ENCODE measurements at regions not wholly inside any gene's neighbourhood (a gene's known extent, or its start where the extent isn't known, plus 50 kb on each side); places are given as distances from the start of the nearest gene placed in this dataset.
"Not testable (repeated sequence)": the region's sequence is repeated elsewhere in the genome, so short reads cannot be mapped to it uniquely, and the experiment has no call there.

- DNase-seq, result no peak
Measured at GRCh38 chr18:75723521-75724340, 296.2 kb upstream of the SMIM21 start.

- DNase-seq, result no peak
Measured at GRCh38 chr18:75714766-75715165, 287.3 kb upstream of the SMIM21 start.

DNA sequence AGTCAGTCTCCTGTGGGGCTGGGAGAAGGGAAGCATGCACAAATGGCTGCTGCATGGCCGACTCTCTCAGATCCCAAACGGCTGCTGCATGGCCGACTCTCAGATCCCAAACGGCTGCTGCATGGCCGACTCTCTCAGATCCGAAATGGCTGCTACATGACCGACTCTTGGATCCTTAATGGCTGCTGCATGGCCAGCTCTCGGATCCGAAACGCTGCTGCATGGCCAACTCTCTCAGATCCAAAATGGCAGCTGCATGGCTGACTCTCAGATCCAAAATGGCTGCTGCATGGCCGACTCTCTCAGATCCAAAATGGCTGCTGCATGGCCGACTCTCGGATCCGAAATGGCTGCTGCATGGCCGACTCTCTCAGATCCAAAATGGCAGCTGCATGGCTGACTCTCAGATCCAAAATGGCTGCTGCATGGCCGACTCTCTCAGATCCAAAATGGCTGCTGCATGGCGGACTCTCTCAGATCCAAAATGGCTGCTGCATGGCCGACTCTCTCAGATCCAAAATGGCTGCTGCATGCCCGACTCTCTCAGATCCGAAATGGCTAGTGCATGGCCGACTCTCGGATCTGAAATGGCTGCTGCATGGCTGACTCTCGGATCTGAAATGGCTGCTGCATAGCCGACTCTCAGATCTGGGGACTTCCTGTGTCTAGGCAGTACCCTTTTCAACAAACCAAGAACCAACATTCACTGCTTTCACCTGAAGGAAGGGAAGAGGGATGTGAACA is 284.8 kb upstream of the SMIM21 start:
- not testable (repeated sequence) for DNase-seq

- no peak for DNase-seq
Measured at GRCh38 chr18:75700561-75700960, 273.1 kb upstream of the SMIM21 start.

- DNase-seq, result no peak
Measured at GRCh38 chr18:75698861-75699260, 271.4 kb upstream of the SMIM21 start.

- no peak for DNase-seq
Measured at GRCh38 chr18:75697493-75697892, 270.0 kb upstream of the SMIM21 start.

DNA sequence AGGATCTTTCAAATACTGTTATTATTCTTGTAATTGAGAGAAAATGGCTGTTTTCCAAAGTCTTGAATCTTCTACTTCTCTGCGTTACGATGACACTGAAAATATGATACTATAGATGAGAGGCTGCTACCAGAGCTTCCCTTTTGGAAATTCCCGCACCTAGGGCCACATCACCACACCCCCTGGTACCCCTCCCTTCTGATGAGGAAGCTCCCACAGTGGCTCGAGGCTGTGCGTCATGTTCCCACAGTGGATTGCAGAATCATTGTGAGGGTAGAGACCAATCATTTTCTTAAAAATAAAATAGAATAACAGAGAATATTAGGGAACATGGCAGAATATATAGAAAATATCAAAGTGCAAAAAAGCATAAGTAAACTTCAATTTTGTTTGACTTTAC is 268.9 kb upstream of the SMIM21 start:
- no peak for DNase-seq

DNA sequence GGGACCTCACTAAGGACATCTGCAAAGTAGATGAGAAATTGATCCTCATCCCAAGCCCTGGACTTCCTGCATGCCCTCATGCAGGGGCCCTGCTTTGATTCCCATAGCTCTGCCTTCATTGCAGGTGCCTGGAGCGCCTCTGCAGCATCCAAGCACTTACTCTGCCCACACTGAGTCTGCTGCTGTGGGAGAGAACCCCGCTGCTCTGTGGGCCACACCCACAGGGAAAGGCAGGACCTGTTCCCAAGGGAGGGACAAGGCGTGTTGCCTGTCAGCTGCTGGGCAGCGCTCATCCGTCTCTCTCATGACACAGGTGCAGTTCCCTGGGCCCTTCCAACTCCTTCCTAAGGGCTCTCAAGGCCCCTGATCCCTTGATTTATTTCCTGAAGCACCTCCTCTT is 266.8 kb upstream of the SMIM21 start:
- no peak for DNase-seq

GRCh38 chr18:75691483-75691882 is 264.0 kb upstream of the SMIM21 start:
- no peak for DNase-seq

- DNase-seq, result not testable (repeated sequence)
Measured at GRCh38 chr18:75690283-75690682, 262.8 kb upstream of the SMIM21 start.

GRCh38 chr18:75687626-75688025 is 260.1 kb upstream of the SMIM21 start:
- no peak for DNase-seq

- DNase-seq, result no peak
Measured at GRCh38 chr18:75683426-75683825, 255.9 kb upstream of the SMIM21 start.

DNA sequence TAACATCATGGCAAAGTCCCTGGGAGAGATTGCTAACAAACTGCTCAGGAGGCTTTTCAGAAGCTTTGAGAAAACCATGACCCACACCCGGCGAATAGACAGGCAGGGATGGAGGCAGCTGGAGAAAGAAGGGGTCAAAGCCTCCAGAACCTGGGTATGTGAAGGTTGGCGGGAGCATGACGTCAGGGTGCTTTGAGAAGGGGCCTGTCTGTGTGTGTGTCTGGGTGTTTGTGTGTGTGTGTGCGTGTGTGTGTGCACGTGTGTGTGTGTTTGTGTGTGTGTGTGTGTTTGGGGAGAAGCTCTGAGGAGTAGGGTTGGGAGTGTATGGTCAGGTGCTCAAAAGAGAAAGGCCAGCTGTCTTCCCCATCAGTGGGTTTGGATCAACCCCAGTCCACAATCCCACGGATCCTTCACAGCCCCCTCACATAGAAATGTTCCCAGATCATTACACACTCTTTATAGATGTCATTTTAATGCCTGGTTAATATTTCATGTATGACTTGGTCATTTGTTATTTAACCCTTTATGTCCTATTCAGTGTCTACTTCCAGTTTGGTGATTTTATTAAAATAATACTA is 254.1 kb upstream of the SMIM21 start:
- DNase-seq, result no peak

DNA sequence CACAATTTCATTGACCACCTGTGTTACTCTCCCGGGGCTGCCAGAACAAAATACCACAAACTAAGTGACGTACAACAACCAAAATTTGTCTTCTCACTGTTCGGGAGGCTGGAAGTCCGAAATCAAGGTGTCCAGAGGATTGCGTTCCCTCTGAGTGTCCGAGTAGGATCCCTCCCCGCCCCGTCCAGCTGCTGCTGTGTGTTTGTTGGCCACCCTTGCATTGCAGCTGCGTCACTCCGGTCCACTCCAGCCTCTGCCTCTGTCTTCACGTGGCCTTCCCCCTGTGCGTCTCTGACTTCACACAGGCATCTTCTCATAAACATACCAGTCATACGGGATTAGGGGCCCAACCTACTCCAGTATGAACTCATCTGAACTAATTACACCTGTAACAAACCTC is 251.8 kb upstream of the SMIM21 start:
- no peak for DNase-seq

DNA sequence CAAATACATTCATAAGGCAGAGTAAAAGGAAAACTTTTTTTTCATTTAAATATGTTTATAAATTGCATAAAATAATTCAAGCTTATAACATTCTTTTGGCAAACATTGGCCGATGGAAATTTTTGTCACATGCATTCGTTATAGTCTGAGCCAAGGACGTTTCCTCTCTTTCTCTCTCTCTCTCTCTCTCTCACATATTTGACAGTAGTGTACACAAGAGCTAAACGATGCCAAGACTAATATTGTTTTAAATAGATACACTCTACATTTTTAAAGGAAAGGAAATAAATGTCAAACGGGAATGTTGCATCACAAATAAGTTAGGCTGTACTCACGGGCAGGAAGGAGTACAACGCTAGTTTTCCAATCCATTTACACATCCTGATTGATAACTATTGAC is 251.1 kb upstream of the SMIM21 start:
- DNase-seq, result no peak

DNA sequence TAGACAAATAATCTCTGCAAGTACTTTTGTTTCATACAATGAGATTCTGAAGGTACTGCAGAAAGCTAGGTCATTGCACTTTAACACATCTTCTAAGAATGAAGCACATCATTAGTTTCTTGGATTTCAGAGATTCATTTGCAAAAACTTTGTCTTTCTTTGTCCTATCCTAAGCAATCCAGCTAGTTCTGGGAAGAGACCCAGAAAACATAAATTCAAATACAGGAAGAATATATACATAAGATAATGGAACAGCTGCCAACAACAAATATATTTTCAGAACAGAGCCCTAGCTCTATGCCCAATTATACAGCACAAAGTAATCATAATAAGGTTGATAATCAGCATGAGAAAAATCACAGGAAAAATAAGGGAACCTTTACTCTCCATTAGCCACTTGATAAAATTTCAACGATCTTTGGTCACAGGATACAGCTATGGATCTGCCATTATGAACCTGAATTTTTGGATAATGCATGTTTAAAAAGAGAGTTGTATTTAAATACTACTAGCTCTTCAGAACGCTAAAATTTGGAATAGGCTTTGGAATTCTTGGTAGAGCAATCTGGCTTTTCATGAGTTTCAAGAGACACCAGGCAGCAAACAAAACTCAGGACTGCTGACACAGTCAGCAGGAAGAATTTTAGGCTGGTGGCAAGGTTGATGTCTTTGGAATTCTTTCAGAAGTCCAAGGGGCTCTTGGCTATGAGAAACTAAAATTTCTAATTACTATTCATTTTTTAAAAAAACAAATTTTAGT is 250.4 kb upstream of the SMIM21 start:
- no peak for DNase-seq

- no peak for DNase-seq
Measured at GRCh38 chr18:75660932-75661331, 233.4 kb upstream of the SMIM21 start.

GRCh38 chr18:75659535-75660023 is 232.1 kb upstream of the SMIM21 start:
- DNase-seq, result no peak

DNA sequence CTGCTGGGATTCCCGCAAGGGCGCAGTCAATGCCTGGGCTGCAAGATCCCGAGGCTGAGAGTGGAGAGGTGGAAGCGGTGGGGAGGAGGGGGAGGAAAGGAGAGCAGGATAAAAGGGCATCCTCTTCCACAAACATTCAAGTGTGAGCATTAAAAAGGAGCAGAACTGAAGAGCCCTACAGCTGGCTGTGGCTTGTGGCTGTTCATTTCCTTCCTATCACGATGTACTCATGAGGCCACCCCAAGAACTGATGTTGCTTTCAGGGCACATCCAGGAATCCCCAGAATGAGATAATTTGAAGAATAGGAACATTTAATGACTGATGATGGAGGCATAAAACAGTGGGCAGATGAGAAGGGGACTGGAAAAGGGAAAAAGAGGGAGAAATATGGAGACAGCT is 230.8 kb upstream of the SMIM21 start:
- DNase-seq, result no peak

- DNase-seq, result no peak
Measured at GRCh38 chr18:75656563-75657247, 229.2 kb upstream of the SMIM21 start.

- no peak for DNase-seq
Measured at GRCh38 chr18:75656035-75656434, 228.5 kb upstream of the SMIM21 start.
